GM21619 (cell line): ENCODE measurements at regions not wholly inside any gene's neighbourhood (a gene's known extent, or its start where the extent isn't known, plus 50 kb on each side); places are given as distances from the start of the nearest gene placed in this dataset.

Source experiments
- ATAC-seq: cut with Tn5 transposase; IDR thresholded peaks from one replicate; pipeline ENCODE4 v1.9.1; 2021; ENCODE audit not compliant: unreplicated experiment

- no peak for ATAC-seq
These were observed 222.6 kb downstream of the TEX36 start for GRCh38 chr10:125460326-125460725.

GRCh38 chr10:125457406-125457805, 225.6 kb downstream of the TEX36 start:
- ATAC-seq, result no peak

GRCh38 chr10:125455855-125456254, 227.1 kb downstream of the TEX36 start:
- ATAC-seq, result no peak

- no peak for ATAC-seq
These were observed 227.5 kb downstream of the TEX36 start for GRCh38 chr10:125455431-125455830.

- ATAC-seq, result no peak
These were observed 231.6 kb downstream of the TEX36 start for GRCh38 chr10:125451319-125451718.

GRCh38 chr10:125450218-125450617, 232.7 kb downstream of the TEX36 start:
- ATAC-seq, result no peak

- no peak for ATAC-seq
These were observed 233.4 kb downstream of the TEX36 start for GRCh38 chr10:125449571-125449970.

- no peak for ATAC-seq
These were observed 234.4 kb downstream of the TEX36 start for GRCh38 chr10:125448596-125448995.

GRCh38 chr10:125444790-125445189, 238.2 kb downstream of the TEX36 start:
- ATAC-seq, result no peak

- no peak for ATAC-seq
These were observed 240.0 kb downstream of the TEX36 start for GRCh38 chr10:125442856-125443540.

GRCh38 chr10:125441151-125441550, 241.8 kb downstream of the TEX36 start:
- ATAC-seq, result no peak

- ATAC-seq, result no peak
These were observed 251.8 kb downstream of the TEX36 start for GRCh38 chr10:125431149-125431548.

GRCh38 chr10:125428054-125428453, 254.9 kb downstream of the TEX36 start:
- no peak for ATAC-seq

GRCh38 chr10:125424191-125424847, 258.6 kb downstream of the TEX36 start:
- ATAC-seq, result no peak

- no peak for ATAC-seq
These were observed 259.4 kb downstream of the TEX36 start for GRCh38 chr10:125423569-125423968.

GRCh38 chr10:125419831-125420230, 259.5 kb upstream of the CTBP2 start:
- ATAC-seq, result no peak

GRCh38 chr10:125419146-125419545, 258.8 kb upstream of the CTBP2 start:
- no peak for ATAC-seq

GRCh38 chr10:125417605-125418004, 257.2 kb upstream of the CTBP2 start:
- ATAC-seq, result no peak

- no peak for ATAC-seq
These were observed 255.6 kb upstream of the CTBP2 start for GRCh38 chr10:125415964-125416363.

- ATAC-seq, result no peak
These were observed 254.8 kb upstream of the CTBP2 start for GRCh38 chr10:125415006-125415633.

GRCh38 chr10:125411724-125412123, 251.4 kb upstream of the CTBP2 start:
- no peak for ATAC-seq

GRCh38 chr10:125409756-125410155, 249.4 kb upstream of the CTBP2 start:
- ATAC-seq, result no peak
